ENCODE measurements at regions not wholly inside any gene's neighbourhood (a gene's known extent, or its start where the extent isn't known, plus 50 kb on each side); places are given as distances from the start of the nearest gene placed in this dataset.

GRCh38 chr9:8186560-8186959 lies 387.0 kb upstream of the DMAC1 start:
- no peak for DNase-seq

GRCh38 chr9:8183618-8184017 lies 384.0 kb upstream of the DMAC1 start:
- no peak for DNase-seq

- no peak for DNase-seq
Measured at GRCh38 chr9:8179381-8180053, 379.9 kb upstream of the DMAC1 start.

GRCh38 chr9:8172000-8172399 lies 372.4 kb upstream of the DMAC1 start:
- DNase-seq, result no peak

GRCh38 chr9:8168916-8169438 lies 369.4 kb upstream of the DMAC1 start:
- DNase-seq, result no peak

- DNase-seq, result no peak
Measured at GRCh38 chr9:8160787-8161186, 361.2 kb upstream of the DMAC1 start.

- DNase-seq, result no peak
Measured at GRCh38 chr9:8158574-8158973, 359.0 kb upstream of the DMAC1 start.

- DNase-seq, result no peak
Measured at GRCh38 chr9:8157683-8158324, 358.2 kb upstream of the DMAC1 start.

GRCh38 chr9:8156346-8156745 lies 356.8 kb upstream of the DMAC1 start:
- no peak for DNase-seq

- no peak for DNase-seq
Measured at GRCh38 chr9:8155706-8156105, 356.1 kb upstream of the DMAC1 start.

- DNase-seq, result no peak
Measured at GRCh38 chr9:8143677-8144076, 344.1 kb upstream of the DMAC1 start.

- DNase-seq, result no peak
Measured at GRCh38 chr9:8140557-8140956, 341.0 kb upstream of the DMAC1 start.

GRCh38 chr9:8139756-8140155 lies 340.2 kb upstream of the DMAC1 start:
- DNase-seq, result no peak

GRCh38 chr9:8136477-8136876 lies 336.9 kb upstream of the DMAC1 start:
- DNase-seq, result no peak

GRCh38 chr9:8134635-8135034 lies 335.1 kb upstream of the DMAC1 start:
- DNase-seq, result no peak

GRCh38 chr9:8133606-8134005 lies 334.0 kb upstream of the DMAC1 start:
- DNase-seq, result no peak

- no peak for DNase-seq
Measured at GRCh38 chr9:8115570-8115969, 316.0 kb upstream of the DMAC1 start.

GRCh38 chr9:8114826-8115225 lies 315.2 kb upstream of the DMAC1 start:
- no peak for DNase-seq

- no peak for DNase-seq
Measured at GRCh38 chr9:8106362-8106761, 306.8 kb upstream of the DMAC1 start.

- DNase-seq, result no peak
Measured at GRCh38 chr9:8101607-8102006, 302.0 kb upstream of the DMAC1 start.

- DNase-seq, result no peak
Measured at GRCh38 chr9:8096091-8096490, 296.5 kb upstream of the DMAC1 start.

- DNase-seq, result no peak
Measured at GRCh38 chr9:8095672-8096086, 296.1 kb upstream of the DMAC1 start.

- no peak for DNase-seq
Measured at GRCh38 chr9:8088477-8088876, 288.9 kb upstream of the DMAC1 start.

- DNase-seq, result no peak
Measured at GRCh38 chr9:8085986-8086385, 286.4 kb upstream of the DMAC1 start.

Data from left hindlimb (tissue), 1 donor.